Activated naive CD8-positive, alpha-beta T cell treated with anti-CD3 and anti-CD28 coated beads, Interleukin-2, amount 10 ng/mL, durations not matched to agents 7 days and 5 days (primary cell): ENCODE measurements at regions not wholly inside any gene's neighbourhood (a gene's known extent, or its start where the extent isn't known, plus 50 kb on each side); places are given as distances from the start of the nearest gene placed in this dataset.

Source experiments
- ATAC-seq: fragments of 150-1000 bp; cut with Tn5 transposase; one replicate; pipeline ENCODE4 v1.10.0; 2021; ENCODE audit warnings: low read depth, moderate library complexity
- POLR2A ChIA-PET: fragments of 350-600 bp; sonication (Branson Sonifier 250); formaldehyde crosslinking; loops from one replicate; lab custom pipeline; 2021; ENCODE audit warnings: antibody characterized with exemption; lab: Charles Lee
- DNase-seq: peaks from one replicate; pipeline ENCODE4 v3.0.0; 2021
- H3K27ac Mint-ChIP-seq: one replicate; pipeline ENCODE4 v1.8.0; 2022; ENCODE audit warnings: mild to moderate bottlenecking, mixed read lengths
- H3K27me3 Mint-ChIP-seq: one replicate; pipeline ENCODE4 v1.8.0; 2022; ENCODE audit warnings: mild to moderate bottlenecking, moderate library complexity, mixed read lengths
- H3K36me3 Mint-ChIP-seq: one replicate; pipeline ENCODE4 v1.8.0; 2021; ENCODE audit warnings: mild to moderate bottlenecking, mixed read lengths
- H3K4me1 Mint-ChIP-seq: one replicate; pipeline ENCODE4 v1.8.0; 2021; ENCODE audit warnings: mixed read lengths
- H3K4me3 Mint-ChIP-seq: one replicate; pipeline ENCODE4 v1.8.0; 2022; ENCODE audit warnings: mild to moderate bottlenecking, moderate library complexity, mixed read lengths
- H3K9me3 Mint-ChIP-seq: one replicate; pipeline ENCODE4 v1.8.0; 2021; ENCODE audit warnings: mixed read lengths

- Mint-ChIP-seq H3K36me3 (no peaks in the 10 kb centered on the region), H3K27ac (no peak overlapping the region), H3K4me1 (no peaks in the 10 kb centered on the region), H3K9me3 (no peaks in the 10 kb centered on the region), H3K27me3 (peaks cover 7% of the 10 kb centered on the region), H3K4me3 (no peak overlapping the region)
- ATAC-seq: no peak
- no peak for DNase-seq
- POLR2A ChIA-PET: no interaction called here
Observed at GRCh38 chr2:41992671-41993434, 55.0 kb upstream of the PKDCC start.

GRCh38 chr2:41993435-41993925, 54.3 kb upstream of the PKDCC start:
- Mint-ChIP-seq H3K9me3 (no peaks in the 10 kb centered on the region), H3K27me3 (peaks cover 7% of the 10 kb centered on the region), H3K4me3 (no peak overlapping the region), H3K4me1 (no peaks in the 10 kb centered on the region), H3K36me3 (no peaks in the 10 kb centered on the region), H3K27ac (no peak overlapping the region)
- ATAC-seq: no peak
- POLR2A ChIA-PET: no interaction called here
- DNase-seq: no peak

GRCh38 chr2:41994233-41994637, 53.6 kb upstream of the PKDCC start:
- ATAC-seq (no peak), DNase-seq (no peak)
- no peaks in the 10 kb centered on the region for H3K9me3 Mint-ChIP-seq
- POLR2A ChIA-PET: no interaction called here
- no peaks in the 10 kb centered on the region for H3K4me1 Mint-ChIP-seq
- H3K27me3 Mint-ChIP-seq: peaks cover 7% of the 10 kb centered on the region
- H3K4me3 Mint-ChIP-seq: no peak overlapping the region
- H3K36me3 Mint-ChIP-seq: no peaks in the 10 kb centered on the region
- no peak overlapping the region for H3K27ac Mint-ChIP-seq

GRCh38 chr2:41994661-41995060, 53.2 kb upstream of the PKDCC start:
- Mint-ChIP-seq H3K27me3 (peaks cover 7% of the 10 kb centered on the region), H3K9me3 (no peaks in the 10 kb centered on the region), H3K4me1 (no peaks in the 10 kb centered on the region), H3K27ac (no peak overlapping the region), H3K36me3 (no peaks in the 10 kb centered on the region), H3K4me3 (no peak overlapping the region)
- ATAC-seq (no peak), DNase-seq (no peak)
- POLR2A ChIA-PET: no interaction called here

DNA sequence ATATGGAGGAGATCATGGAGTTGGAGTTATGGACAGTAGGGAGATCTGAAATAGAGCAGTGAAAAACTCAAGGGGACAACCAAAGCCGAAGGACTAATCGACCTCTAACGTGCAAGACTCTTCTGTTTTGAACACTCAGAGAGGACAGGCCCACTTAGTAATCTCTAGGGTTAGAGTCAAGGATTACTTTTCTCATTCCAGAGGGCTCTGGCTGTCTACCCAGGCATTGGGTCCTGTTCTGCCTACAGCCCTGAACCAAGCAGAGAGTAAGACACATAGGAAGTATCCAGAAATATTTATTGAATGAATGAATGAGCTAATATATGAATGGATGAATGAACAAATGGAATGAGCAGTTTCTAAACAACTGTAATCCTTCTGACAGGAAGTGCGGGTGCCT, 50.3 kb upstream of the PKDCC start:
- Mint-ChIP-seq H3K4me3 (no peak overlapping the region), H3K27ac (no peak overlapping the region), H3K27me3 (peaks cover 4% of the 10 kb centered on the region), H3K9me3 (no peaks in the 10 kb centered on the region), H3K36me3 (no peaks in the 10 kb centered on the region), H3K4me1 (no peaks in the 10 kb centered on the region)
- no peak for ATAC-seq
- POLR2A ChIA-PET: no interaction called here
- DNase-seq: no peak
